ENCODE measurements at regions not wholly inside any gene's neighbourhood (a gene's known extent, or its start where the extent isn't known, plus 50 kb on each side); places are given as distances from the start of the nearest gene placed in this dataset.

- Histone ChIP-seq H3K9ac (no peak overlapping the region), H3K4me1 (peaks cover 0 to 19% (median 3%) of the 10 kb centered on the region in 10 experiments; a peak in 8 of 20 replicates), H3K4me3 (no peak overlapping the region), H3K9me3 (replicated peaks in 1 of 11) (peaks cover 0 to 13% (median 6%) of the 10 kb centered on the region in 11 experiments; a peak in 11 of 22 replicates), H4K20me1 (no peaks in the 10 kb centered on the region), H3K36me3 (no peaks in the 10 kb centered on the region), H3K4me2 (no peak overlapping the region), H3K27me3 (no peaks in the 10 kb centered on the region), H3K27ac (no peak overlapping the region)
- TF ChIP-seq Cebpa-rat (IDR thresholded peaks at IDR 0.05) = no peak
These were observed 98.5 kb upstream of the SMARCA2 start for GRCh38 chr9:1916655-1917054.

- H3K36me3 ChIP-seq = no peaks in the 10 kb centered on the region
- H3K9ac ChIP-seq = no peak overlapping the region
- no peak overlapping the region for H3K4me3 ChIP-seq
- peak overlapping the region in 3 of 11 experiments; percentile 10 to 68 (median 64); a peak in 4 of 22 replicates for H3K4me2 ChIP-seq
- peaks cover 0 to 8% (median 3%) of the 10 kb centered on the region in 11 experiments; a peak in 11 of 22 replicates for H3K9me3 ChIP-seq (replicated peaks in 1 of 11)
- no peaks in the 10 kb centered on the region for H4K20me1 ChIP-seq
- H3K27me3 ChIP-seq = no peaks in the 10 kb centered on the region
- peaks cover 0 to 19% (median 3%) of the 10 kb centered on the region in 10 experiments; a peak in 8 of 20 replicates for H3K4me1 ChIP-seq
- TF ChIP-seq Cebpa-rat (IDR thresholded peaks at IDR 0.05) = no peak
- H3K27ac ChIP-seq = no peak overlapping the region
These were observed 97.7 kb upstream of the SMARCA2 start for GRCh38 chr9:1917396-1917935.

- Histone ChIP-seq H3K9ac (no peak overlapping the region), H3K4me2 (peak overlapping the region in 3 of 11 experiments; percentile 10 to 68 (median 64); a peak in 3 of 22 replicates), H4K20me1 (no peaks in the 10 kb centered on the region), H3K4me3 (no peak overlapping the region), H3K27me3 (no peaks in the 10 kb centered on the region), H3K36me3 (no peaks in the 10 kb centered on the region), H3K9me3 (replicated peaks in 1 of 11) (peaks cover 0 to 5% (median 0%) of the 10 kb centered on the region in 11 experiments; a peak in 2 of 22 replicates), H3K27ac (no peak overlapping the region), H3K4me1 (peaks cover 0 to 19% (median 3%) of the 10 kb centered on the region in 10 experiments; a peak in 8 of 20 replicates)
- TF ChIP-seq Cebpa-rat (IDR thresholded peaks at IDR 0.05) = no peak
These were observed 97.0 kb upstream of the SMARCA2 start for GRCh38 chr9:1918108-1918507.

GRCh38 chr9:1918622-1919021 lies 96.5 kb upstream of the SMARCA2 start:
- Histone ChIP-seq H3K36me3 (no peaks in the 10 kb centered on the region), H3K4me3 (no peak overlapping the region), H3K27me3 (no peaks in the 10 kb centered on the region), H3K9ac (no peak overlapping the region), H4K20me1 (no peaks in the 10 kb centered on the region), H3K27ac (no peak overlapping the region), H3K9me3 (replicated peaks in 1 of 11) (peaks cover 0 to 5% (median 0%) of the 10 kb centered on the region in 11 experiments; a peak in 2 of 22 replicates), H3K4me1 (peaks cover 0 to 19% (median 3%) of the 10 kb centered on the region in 10 experiments; a peak in 8 of 20 replicates), H3K4me2 (no peak overlapping the region)
- no peak for TF ChIP-seq Cebpa-rat (IDR thresholded peaks at IDR 0.05)

- H3K4me1 ChIP-seq = peaks cover 0 to 19% (median 3%) of the 10 kb centered on the region in 10 experiments; a peak in 8 of 20 replicates
- H3K9me3 ChIP-seq (replicated peaks in 1 of 11) = peaks cover 0 to 5% (median 0%) of the 10 kb centered on the region in 11 experiments; a peak in 2 of 22 replicates
- H4K20me1 ChIP-seq = no peaks in the 10 kb centered on the region
- no peak for TF ChIP-seq Cebpa-rat (IDR thresholded peaks at IDR 0.05)
- no peaks in the 10 kb centered on the region for H3K27me3 ChIP-seq
- no peak overlapping the region for H3K27ac ChIP-seq
- H3K36me3 ChIP-seq = no peaks in the 10 kb centered on the region
- no peak overlapping the region for H3K4me2 ChIP-seq
- H3K9ac ChIP-seq = no peak overlapping the region
- no peak overlapping the region for H3K4me3 ChIP-seq
These were observed 95.9 kb upstream of the SMARCA2 start for GRCh38 chr9:1919229-1919628.

- Histone ChIP-seq H3K4me1 (peaks cover 0 to 19% (median 3%) of the 10 kb centered on the region in 10 experiments; a peak in 8 of 20 replicates), H3K4me2 (no peak overlapping the region), H3K9me3 (replicated peaks in 1 of 11) (peaks cover 0 to 5% (median 0%) of the 10 kb centered on the region in 11 experiments; a peak in 2 of 22 replicates), H3K27me3 (no peaks in the 10 kb centered on the region), H4K20me1 (no peaks in the 10 kb centered on the region), H3K27ac (no peak overlapping the region), H3K36me3 (no peaks in the 10 kb centered on the region), H3K9ac (no peak overlapping the region), H3K4me3 (no peak overlapping the region)
- TF ChIP-seq Cebpa-rat (IDR thresholded peaks at IDR 0.05) = no peak
These were observed 94.8 kb upstream of the SMARCA2 start for GRCh38 chr9:1920386-1920785.

- H3K27ac ChIP-seq = no peak overlapping the region
- H3K36me3 ChIP-seq = no peaks in the 10 kb centered on the region
- peaks cover 0 to 14% (median 3%) of the 10 kb centered on the region in 10 experiments; a peak in 8 of 20 replicates for H3K4me1 ChIP-seq
- H3K4me2 ChIP-seq = no peak overlapping the region
- no peak overlapping the region for H3K9ac ChIP-seq
- no peaks in the 10 kb centered on the region for H3K27me3 ChIP-seq
- H4K20me1 ChIP-seq = no peaks in the 10 kb centered on the region
- no peak for TF ChIP-seq Cebpa-rat (IDR thresholded peaks at IDR 0.05)
- H3K9me3 ChIP-seq (replicated peaks in 1 of 11) = peaks cover 0 to 5% (median 0%) of the 10 kb centered on the region in 11 experiments; a peak in 2 of 22 replicates
- H3K4me3 ChIP-seq = no peak overlapping the region
These were observed 93.1 kb upstream of the SMARCA2 start for GRCh38 chr9:1922026-1922425.

GRCh38 chr9:1927546-1927945 lies 87.6 kb upstream of the SMARCA2 start:
- H3K27me3 ChIP-seq = no peaks in the 10 kb centered on the region
- H3K36me3 ChIP-seq = no peaks in the 10 kb centered on the region
- H3K27ac ChIP-seq = no peak overlapping the region
- no peak overlapping the region for H3K4me2 ChIP-seq
- H3K4me3 ChIP-seq = no peak overlapping the region
- H3K9ac ChIP-seq = no peak overlapping the region
- 0 out of 22 replicates have a peak, but pooled peaks cover 0 to 3% (median 0%) of the 10 kb centered on the region in 11 experiments for H3K9me3 ChIP-seq (replicated peaks in 1 of 11)
- H4K20me1 ChIP-seq = no peaks in the 10 kb centered on the region
- H3K4me1 ChIP-seq = no peaks in the 10 kb centered on the region
- TF ChIP-seq Cebpa-rat (IDR thresholded peaks at IDR 0.05) = no peak

- Histone ChIP-seq H3K4me1 (no peaks in the 10 kb centered on the region), H3K9ac (no peak overlapping the region), H4K20me1 (no peaks in the 10 kb centered on the region), H3K27ac (no peak overlapping the region), H3K27me3 (no peaks in the 10 kb centered on the region), H3K9me3 (replicated peaks in 1 of 11) (0 out of 22 replicates have a peak, but pooled peaks cover 0 to 5% (median 0%) of the 10 kb centered on the region in 11 experiments), H3K4me2 (no peak overlapping the region), H3K36me3 (no peaks in the 10 kb centered on the region), H3K4me3 (no peak overlapping the region)
- TF ChIP-seq Cebpa-rat (IDR thresholded peaks at IDR 0.05) = no peak
These were observed 86.0 kb upstream of the SMARCA2 start for GRCh38 chr9:1929134-1929533.
